GM18519 (cell line): ENCODE measurements at regions not wholly inside any gene's neighbourhood (a gene's known extent, or its start where the extent isn't known, plus 50 kb on each side); places are given as distances from the start of the nearest gene placed in this dataset.

Experiments
- ATAC-seq: cut with Tn5 transposase; IDR thresholded peaks from one replicate; pipeline ENCODE4 v1.9.1; 2021; ENCODE audit warnings: mild to moderate bottlenecking, moderate library complexity; ENCODE audit not compliant: unreplicated experiment, low FRiP score

GRCh38 chr4:79495447-79495846 lies 87.4 kb upstream of the GK2 start:
- ATAC-seq: no peak

GRCh38 chr4:79492148-79492547 lies 84.1 kb upstream of the GK2 start:
- no peak for ATAC-seq

GRCh38 chr4:79489506-79489905 lies 81.5 kb upstream of the GK2 start:
- ATAC-seq: no peak

GRCh38 chr4:79476196-79476595 lies 68.2 kb upstream of the GK2 start:
- ATAC-seq: no peak

- ATAC-seq: no peak
These were observed 65.4 kb upstream of the GK2 start for GRCh38 chr4:79473439-79473724.

- ATAC-seq: no peak
These were observed 64.8 kb upstream of the GK2 start for GRCh38 chr4:79472693-79473438.

- no peak for ATAC-seq
These were observed 64.0 kb upstream of the GK2 start for GRCh38 chr4:79472036-79472435.

GRCh38 chr4:79471309-79471708 lies 63.3 kb upstream of the GK2 start:
- no peak for ATAC-seq

- ATAC-seq: no peak
These were observed 59.4 kb upstream of the GK2 start for GRCh38 chr4:79467246-79467932.

GRCh38 chr4:79466621-79467020 lies 58.6 kb upstream of the GK2 start:
- ATAC-seq: no peak
